HG03565 (cell line): ENCODE measurements at regions not wholly inside any gene's neighbourhood (a gene's known extent, or its start where the extent isn't known, plus 50 kb on each side); places are given as distances from the start of the nearest gene placed in this dataset.

Source experiments
- ATAC-seq: cut with Tn5 transposase; IDR thresholded peaks from one replicate; pipeline ENCODE4 v1.9.1; 2021; ENCODE audit warnings: mild to moderate bottlenecking, moderate library complexity; ENCODE audit not compliant: unreplicated experiment

- no peak for ATAC-seq
Observed at GRCh38 chr6:164854526-164854925, 454.9 kb downstream of the C6orf118 start.

DNA sequence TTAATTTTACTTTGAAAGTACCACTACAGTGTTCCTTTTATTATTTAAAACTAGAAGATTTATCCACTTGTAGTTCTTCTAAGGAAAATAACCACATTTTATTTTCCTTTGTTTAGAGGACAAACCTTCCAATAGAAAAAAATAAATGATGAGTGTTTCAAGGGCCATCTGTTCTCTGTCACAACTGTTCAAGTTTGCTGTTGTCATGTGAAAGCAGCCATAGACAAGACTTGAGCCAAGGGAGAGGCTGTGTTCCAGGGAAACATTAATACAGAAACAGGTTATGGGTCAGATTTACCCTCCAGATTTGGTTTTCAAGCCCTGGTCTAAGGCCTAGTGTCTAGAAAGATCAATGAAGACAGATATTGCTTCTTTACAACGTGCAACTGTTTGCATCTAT, 463.6 kb downstream of the C6orf118 start:
- no peak for ATAC-seq

GRCh38 chr6:164842085-164842484, 467.3 kb downstream of the C6orf118 start:
- no peak for ATAC-seq

GRCh38 chr6:164838068-164838615, 471.3 kb downstream of the C6orf118 start:
- no peak for ATAC-seq

- ATAC-seq: no peak
Observed at GRCh38 chr6:164836486-164836885, 472.9 kb downstream of the C6orf118 start.

- no peak for ATAC-seq
Observed at GRCh38 chr6:164832410-164832809, 477.0 kb downstream of the C6orf118 start.

DNA sequence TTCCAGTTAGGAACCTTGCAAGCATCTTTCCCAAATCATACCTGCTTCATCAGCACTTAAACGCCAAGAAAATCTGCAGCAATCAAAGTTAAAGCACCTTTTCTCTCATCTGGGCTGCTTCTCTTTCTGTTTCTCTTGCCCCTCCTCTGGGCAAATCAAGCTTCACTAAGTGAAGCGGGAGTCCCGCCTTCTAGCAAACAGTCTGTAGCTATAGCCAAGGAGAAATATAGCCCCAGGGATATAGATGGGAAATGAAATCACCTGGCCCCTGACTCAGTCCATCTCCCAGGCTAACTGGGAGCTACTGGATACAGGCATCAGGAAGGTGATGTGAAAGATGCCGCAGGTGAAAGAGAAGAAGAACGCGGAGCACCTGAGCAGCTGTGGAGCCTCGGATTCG, 481.9 kb downstream of the C6orf118 start:
- ATAC-seq: no peak

- no peak for ATAC-seq
Observed at GRCh38 chr6:164826831-164827468, 482.5 kb downstream of the C6orf118 start.

- ATAC-seq: no peak
Observed at GRCh38 chr6:164825386-164825785, 484.0 kb downstream of the C6orf118 start.

GRCh38 chr6:164817662-164818061, 491.7 kb downstream of the C6orf118 start:
- ATAC-seq: no peak

DNA sequence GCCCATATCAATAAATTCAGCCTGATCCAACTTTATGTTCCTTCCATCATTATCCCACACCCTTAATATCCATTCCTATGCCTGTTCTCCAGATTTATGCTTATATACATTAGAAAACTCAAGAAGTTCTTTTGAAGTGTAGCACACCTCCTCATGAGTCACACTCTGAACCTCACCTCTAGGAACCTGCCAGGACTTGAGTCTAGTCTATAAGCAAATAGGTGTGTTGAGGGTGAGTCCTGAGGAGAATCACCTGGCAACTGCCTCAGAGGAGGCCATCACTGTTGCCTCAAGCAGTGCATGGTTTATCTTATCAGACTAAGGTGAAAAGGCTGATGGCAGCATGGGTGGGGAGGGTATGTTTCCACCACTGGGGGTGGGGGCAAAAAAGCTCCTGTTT, 496.7 kb downstream of the C6orf118 start:
- ATAC-seq: no peak

- no peak for ATAC-seq
Observed at GRCh38 chr6:164807125-164807524, 502.3 kb downstream of the C6orf118 start.

- ATAC-seq: no peak
Observed at GRCh38 chr6:164795056-164795815, 514.2 kb downstream of the C6orf118 start.

- ATAC-seq: no peak
Observed at GRCh38 chr6:164792666-164793065, 516.7 kb downstream of the C6orf118 start.

DNA sequence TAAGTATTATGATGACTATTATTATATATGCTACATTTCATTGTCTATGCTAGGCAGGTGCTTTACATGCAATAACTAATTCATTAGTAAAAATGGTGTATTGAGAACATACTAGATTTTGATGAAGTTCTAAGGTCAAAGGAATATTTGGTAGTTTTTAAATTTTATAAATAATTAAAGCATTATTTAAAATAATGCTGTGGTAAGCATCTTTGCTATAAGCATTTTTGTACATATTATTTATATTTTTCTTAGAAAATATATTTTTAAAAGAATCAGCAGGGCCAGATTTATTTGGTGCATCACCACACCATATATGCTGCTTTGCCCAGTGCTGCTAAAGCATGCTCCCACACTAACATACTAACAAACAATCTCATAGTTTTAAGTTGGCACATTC, 517.9 kb downstream of the C6orf118 start:
- no peak for ATAC-seq

- no peak for ATAC-seq
Observed at GRCh38 chr6:164763788-164764187, 545.6 kb downstream of the C6orf118 start.

- ATAC-seq: no peak
Observed at GRCh38 chr6:164757451-164757850, 552.0 kb downstream of the C6orf118 start.

DNA sequence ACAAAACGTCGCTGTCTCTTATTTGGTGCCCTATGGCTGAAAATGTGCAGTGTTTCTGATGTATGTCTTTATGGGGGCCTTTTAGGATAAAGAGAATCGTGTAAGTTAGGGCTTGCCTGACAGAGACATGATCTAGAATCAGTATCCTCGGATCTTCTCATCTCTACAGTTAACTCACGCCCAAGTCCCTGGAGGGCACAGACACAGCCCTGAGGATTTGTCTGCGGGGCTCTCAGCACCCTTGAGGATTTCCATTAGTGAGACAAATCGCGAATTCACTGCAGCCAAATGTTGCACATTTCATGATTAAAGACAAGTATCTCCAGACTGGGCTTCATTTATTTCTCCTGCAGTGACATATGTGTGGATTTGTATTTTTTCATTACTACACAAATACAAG, 552.7 kb downstream of the C6orf118 start:
- no peak for ATAC-seq

GRCh38 chr6:164756142-164756541, 553.3 kb downstream of the C6orf118 start:
- no peak for ATAC-seq

GRCh38 chr6:164753517-164753916, 555.9 kb downstream of the C6orf118 start:
- ATAC-seq: no peak

DNA sequence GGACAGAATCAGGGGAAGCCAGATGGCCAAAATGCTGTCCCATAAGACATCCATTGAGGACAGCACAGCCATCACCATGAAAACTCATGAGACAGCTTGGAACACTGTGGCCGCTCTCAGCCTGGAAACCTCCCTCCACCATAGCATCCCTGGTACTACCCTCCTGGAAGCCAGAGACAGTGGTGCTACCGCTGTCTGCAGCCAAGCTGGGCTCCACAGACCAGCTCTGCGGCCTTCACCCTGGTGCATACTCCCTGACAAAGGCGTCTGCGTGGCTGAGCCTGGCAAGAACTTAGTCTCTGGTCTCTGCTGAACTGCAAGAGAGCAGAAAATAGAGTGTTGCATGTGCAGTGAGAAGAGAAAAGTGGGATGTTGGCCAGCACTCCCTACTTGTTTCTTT, 558.0 kb downstream of the C6orf118 start:
- ATAC-seq: no peak

GRCh38 chr6:164750128-164750527, 559.3 kb downstream of the C6orf118 start:
- ATAC-seq: no peak
